ENCODE measurements at regions not wholly inside any gene's neighbourhood (a gene's known extent, or its start where the extent isn't known, plus 50 kb on each side); places are given as distances from the start of the nearest gene placed in this dataset.
"Not testable (repeated sequence)": the region's sequence is repeated elsewhere in the genome, so short reads cannot be mapped to it uniquely, and the experiment has no call there.

GRCh38 chr5:20940786-20941185 is 952.8 kb upstream of the CDH18 start:
- not testable (repeated sequence) for DNase-seq (ENCODE audit: low read depth); H3K27me3 ChIP-seq (ENCODE audit: control insufficient read depth, insufficient read depth, low read length); H3K36me3 ChIP-seq (ENCODE audit: control insufficient read depth, insufficient read depth, low read length); H3K4me3 ChIP-seq (ENCODE audit: low read depth, low read length)

- H3K4me3 ChIP-seq (ENCODE audit: low read depth, low read length); DNase-seq (ENCODE audit: low read depth); H3K27me3 ChIP-seq (ENCODE audit: control insufficient read depth, insufficient read depth, low read length); H3K36me3 ChIP-seq (ENCODE audit: control insufficient read depth, insufficient read depth, low read length): not testable (repeated sequence)
Observed at GRCh38 chr5:20890936-20891335, 902.9 kb upstream of the CDH18 start.

GRCh38 chr5:20875726-20876125 is 887.7 kb upstream of the CDH18 start:
- H3K27me3 ChIP-seq (ENCODE audit: control insufficient read depth, insufficient read depth, low read length); H3K4me3 ChIP-seq (ENCODE audit: low read depth, low read length); H3K36me3 ChIP-seq (ENCODE audit: control insufficient read depth, insufficient read depth, low read length); DNase-seq (ENCODE audit: low read depth): not testable (repeated sequence)

DNA sequence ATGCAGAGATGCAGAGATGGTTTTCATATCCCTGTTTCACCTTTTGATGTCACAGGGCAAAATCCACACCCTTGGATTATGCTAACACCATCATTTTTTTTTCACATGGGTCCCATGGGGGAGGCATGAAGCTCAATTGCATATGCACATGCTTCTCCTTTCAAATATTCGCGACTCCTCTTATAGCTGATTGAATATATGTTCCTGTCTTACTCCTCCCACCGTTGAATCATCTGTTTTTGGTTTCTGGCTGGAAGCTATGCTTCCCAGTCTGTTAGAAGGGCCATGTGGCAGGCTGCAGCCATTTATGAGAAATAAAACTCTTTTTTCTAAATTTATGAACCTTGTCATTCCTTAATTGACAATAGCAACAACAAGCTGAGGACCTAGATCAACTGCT is 877.9 kb upstream of the CDH18 start:
- not testable (repeated sequence) for H3K4me3 ChIP-seq (ENCODE audit: low read depth, low read length); H3K27me3 ChIP-seq (ENCODE audit: control insufficient read depth, insufficient read depth, low read length); H3K36me3 ChIP-seq (ENCODE audit: control insufficient read depth, insufficient read depth, low read length); DNase-seq (ENCODE audit: low read depth)

GRCh38 chr5:20833081-20833627 is 845.2 kb upstream of the CDH18 start:
- H3K36me3 ChIP-seq (ENCODE audit: control insufficient read depth, insufficient read depth, low read length), result no peaks in the 10 kb centered on the region
- no peak for DNase-seq (ENCODE audit: low read depth)
- no peak for TF ChIP-seq CTCF (IDR thresholded peaks at IDR 0.05; ENCODE audit: insufficient read depth, low read length, poor library complexity, severe bottlenecking)
- no peaks in the 10 kb centered on the region for H3K27me3 ChIP-seq (ENCODE audit: control insufficient read depth, insufficient read depth, low read length)
- H3K4me3 ChIP-seq (ENCODE audit: low read depth, low read length), result no peak overlapping the region

DNA sequence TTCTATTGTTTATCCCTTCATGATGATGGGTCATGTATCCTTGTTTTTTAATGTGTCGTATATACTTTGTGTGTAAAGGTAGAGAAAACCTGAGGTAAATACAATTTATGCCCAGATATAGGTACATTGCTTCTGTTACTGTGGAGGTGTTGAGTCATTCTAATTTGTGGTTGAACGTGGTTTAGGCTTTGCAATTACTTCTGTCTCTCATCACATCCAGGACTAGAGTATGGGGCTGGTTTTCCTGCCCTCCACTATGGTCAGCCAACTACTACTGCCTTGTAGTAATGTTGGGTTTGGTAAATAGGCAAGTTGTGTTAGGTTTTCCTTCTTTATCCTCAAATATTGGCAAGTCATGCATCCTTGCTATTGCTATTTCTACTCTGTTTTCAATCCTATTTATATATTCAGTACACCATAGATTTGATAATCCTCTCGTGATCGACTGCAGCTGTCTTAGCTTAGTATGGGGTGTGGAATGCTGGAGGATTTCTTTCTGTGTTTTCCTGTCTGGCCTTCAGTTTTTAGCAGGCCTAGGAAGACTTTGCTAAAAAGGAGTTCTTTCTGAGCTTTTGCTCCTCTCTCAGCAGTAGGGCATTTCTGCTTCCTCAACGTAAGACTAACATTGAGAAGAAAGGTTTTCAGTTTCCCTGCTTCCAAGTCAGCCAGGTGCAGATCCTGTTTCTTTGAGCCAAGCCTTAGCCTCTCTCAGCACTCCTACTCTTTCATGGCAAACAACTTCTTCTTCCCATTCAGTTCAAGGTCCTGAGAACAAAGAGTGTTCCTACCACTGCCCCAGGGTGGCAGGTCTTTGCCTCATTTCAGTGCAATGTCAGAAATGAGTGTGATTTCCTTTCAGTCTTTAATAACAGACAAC is 844.4 kb upstream of the CDH18 start:
- no peak for TF ChIP-seq CTCF (IDR thresholded peaks at IDR 0.05; ENCODE audit: insufficient read depth, low read length, poor library complexity, severe bottlenecking)
- DNase-seq (ENCODE audit: low read depth), result no peak
- H3K36me3 ChIP-seq (ENCODE audit: control insufficient read depth, insufficient read depth, low read length), result no peaks in the 10 kb centered on the region
- no peak overlapping the region for H3K4me3 ChIP-seq (ENCODE audit: low read depth, low read length)
- H3K27me3 ChIP-seq (ENCODE audit: control insufficient read depth, insufficient read depth, low read length), result no peaks in the 10 kb centered on the region

- not testable (repeated sequence) for H3K4me3 ChIP-seq (ENCODE audit: low read depth, low read length); H3K36me3 ChIP-seq (ENCODE audit: control insufficient read depth, insufficient read depth, low read length); H3K27me3 ChIP-seq (ENCODE audit: control insufficient read depth, insufficient read depth, low read length); DNase-seq (ENCODE audit: low read depth)
Observed at GRCh38 chr5:20825951-20826350, 838.0 kb upstream of the CDH18 start.

DNA sequence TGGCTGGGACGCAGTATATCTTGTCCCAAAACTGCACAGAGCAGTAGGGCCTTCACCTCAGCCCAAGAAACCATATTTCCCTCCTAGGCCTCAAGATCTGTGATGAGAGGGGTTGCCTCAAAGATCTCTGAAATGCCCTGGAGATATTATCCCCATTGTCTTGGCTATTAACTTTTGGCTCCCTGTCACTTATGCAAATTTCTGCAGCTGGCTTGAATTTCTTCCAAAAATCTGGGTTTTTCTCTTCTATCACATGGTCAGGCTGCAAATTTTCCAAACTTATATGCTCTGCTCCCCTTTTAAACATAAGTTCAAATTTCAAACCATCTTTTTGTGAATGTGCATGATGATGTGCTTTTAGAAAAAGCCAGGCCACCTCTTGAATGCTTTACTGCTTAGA is 809.2 kb upstream of the CDH18 start:
- not testable (repeated sequence) for H3K27me3 ChIP-seq (ENCODE audit: control insufficient read depth, insufficient read depth, low read length); H3K36me3 ChIP-seq (ENCODE audit: control insufficient read depth, insufficient read depth, low read length); H3K4me3 ChIP-seq (ENCODE audit: low read depth, low read length); DNase-seq (ENCODE audit: low read depth)

DNA sequence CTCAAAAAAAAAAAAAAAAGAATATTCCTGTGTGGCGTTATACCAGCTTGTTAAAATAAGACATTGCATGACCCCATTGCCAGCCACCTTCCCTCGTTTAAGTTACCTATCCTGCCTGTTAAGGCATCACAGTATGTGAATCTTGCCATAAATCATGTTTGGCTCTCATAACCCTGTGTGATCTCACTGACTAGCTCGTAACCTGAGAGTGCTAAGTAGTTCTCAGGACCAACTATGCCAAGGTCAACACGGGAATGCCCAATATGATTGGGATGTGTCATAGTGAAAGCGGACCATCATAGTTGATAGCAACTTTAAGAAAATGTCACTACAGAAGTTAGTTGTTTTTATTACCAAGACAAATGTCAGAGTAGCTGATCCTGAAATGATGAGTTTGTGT is 796.8 kb upstream of the CDH18 start:
- not testable (repeated sequence) for H3K36me3 ChIP-seq (ENCODE audit: control insufficient read depth, insufficient read depth, low read length); H3K4me3 ChIP-seq (ENCODE audit: low read depth, low read length); DNase-seq (ENCODE audit: low read depth); H3K27me3 ChIP-seq (ENCODE audit: control insufficient read depth, insufficient read depth, low read length)

GRCh38 chr5:20783484-20783883 is 795.5 kb upstream of the CDH18 start:
- not testable (repeated sequence) for H3K36me3 ChIP-seq (ENCODE audit: control insufficient read depth, insufficient read depth, low read length); H3K27me3 ChIP-seq (ENCODE audit: control insufficient read depth, insufficient read depth, low read length); DNase-seq (ENCODE audit: low read depth); H3K4me3 ChIP-seq (ENCODE audit: low read depth, low read length)

DNA sequence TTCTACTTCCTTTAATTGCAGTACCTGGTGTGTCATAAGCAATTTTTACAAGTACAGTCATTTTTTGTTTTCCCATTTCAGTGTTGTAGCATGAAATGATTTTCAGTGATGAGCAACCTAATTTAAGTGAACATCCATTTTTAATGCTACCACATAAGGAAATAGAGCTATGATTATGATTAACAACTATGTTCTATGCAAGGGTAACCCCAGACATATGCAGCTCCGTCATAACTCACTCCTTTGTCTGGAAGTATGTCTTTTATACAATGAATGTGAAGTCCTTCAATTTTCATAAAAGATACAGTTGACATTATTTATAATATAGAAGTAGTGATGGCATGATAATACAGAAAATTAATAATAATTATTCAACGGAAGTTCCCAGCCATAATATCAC is 783.3 kb upstream of the CDH18 start:
- not testable (repeated sequence) for DNase-seq (ENCODE audit: low read depth); H3K4me3 ChIP-seq (ENCODE audit: low read depth, low read length); H3K36me3 ChIP-seq (ENCODE audit: control insufficient read depth, insufficient read depth, low read length); H3K27me3 ChIP-seq (ENCODE audit: control insufficient read depth, insufficient read depth, low read length)

DNA sequence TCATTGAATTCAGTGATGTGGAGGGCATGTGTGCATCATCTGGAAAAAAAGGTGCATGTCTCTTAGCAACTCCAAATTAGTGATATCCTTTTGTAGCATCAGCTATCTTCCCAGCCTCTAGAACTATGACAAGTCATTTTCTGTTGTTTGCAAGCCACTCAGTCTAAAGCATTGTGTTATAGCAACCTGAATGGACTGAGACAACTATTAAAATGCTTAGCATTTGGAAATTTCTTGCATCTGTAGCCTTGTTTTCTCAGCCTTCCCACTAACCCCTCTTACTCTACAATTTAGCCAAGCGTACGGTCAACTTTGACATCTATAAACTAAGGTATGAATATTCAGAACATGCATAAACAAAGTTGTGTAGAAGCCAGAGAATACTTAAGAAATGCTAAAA is 777.1 kb upstream of the CDH18 start:
- H3K27me3 ChIP-seq (ENCODE audit: control insufficient read depth, insufficient read depth, low read length); DNase-seq (ENCODE audit: low read depth): not testable (repeated sequence)

GRCh38 chr5:20759459-20759858 is 771.5 kb upstream of the CDH18 start:
- not testable (repeated sequence) for DNase-seq (ENCODE audit: low read depth); H3K4me3 ChIP-seq (ENCODE audit: low read depth, low read length); H3K27me3 ChIP-seq (ENCODE audit: control insufficient read depth, insufficient read depth, low read length); H3K36me3 ChIP-seq (ENCODE audit: control insufficient read depth, insufficient read depth, low read length)

More for the DNA sequence above, 777.1 kb upstream of the CDH18 start:
- not testable (repeated sequence) for H3K4me3 ChIP-seq (ENCODE audit: low read depth, low read length); H3K36me3 ChIP-seq (ENCODE audit: control insufficient read depth, insufficient read depth, low read length)
